ENCODE measurements at regions not wholly inside any gene's neighbourhood (a gene's known extent, or its start where the extent isn't known, plus 50 kb on each side); places are given as distances from the start of the nearest gene placed in this dataset.

GRCh38 chr7:91660734-91661356 lies 219.7 kb downstream of the MTERF1 start:
- no peak for DNase-seq
- no peak for TF ChIP-seq CTCF (IDR thresholded peaks at IDR 0.05)
- TF ChIP-seq POLR2A (IDR thresholded peaks at IDR 0.05): no peak
- Histone ChIP-seq H3K4me3 (no peak overlapping the region), H3K9me3 (no peaks in the 10 kb centered on the region), H3K27me3 (no peaks in the 10 kb centered on the region), H3K4me1 (no peaks in the 10 kb centered on the region), H3K36me3 (ENCODE audit: low read depth, missing control alignments) (no peaks in the 10 kb centered on the region), H3K27ac (no peak overlapping the region)
- intact Hi-C loops (cut with DNase I; ENCODE audit: low total_unique reads): no loop called here

- DNase-seq: no peak
- Histone ChIP-seq H3K36me3 (ENCODE audit: low read depth, missing control alignments) (no peaks in the 10 kb centered on the region), H3K4me3 (no peak overlapping the region), H3K4me1 (no peaks in the 10 kb centered on the region), H3K27ac (no peak overlapping the region), H3K9me3 (no peaks in the 10 kb centered on the region), H3K27me3 (no peaks in the 10 kb centered on the region)
- intact Hi-C loops (cut with DNase I; ENCODE audit: low total_unique reads): no loop called here
- no peak for TF ChIP-seq CTCF (IDR thresholded peaks at IDR 0.05)
- no peak for TF ChIP-seq POLR2A (IDR thresholded peaks at IDR 0.05)
- WGBS, 2 donors: 87 to 93% methylated on average over 4 of the region's 4 CpGs
These were observed 218.8 kb downstream of the MTERF1 start for GRCh38 chr7:91661727-91662126.

- Histone ChIP-seq H3K9me3 (no peaks in the 10 kb centered on the region), H3K27me3 (no peaks in the 10 kb centered on the region), H3K27ac (no peak overlapping the region), H3K36me3 (ENCODE audit: low read depth, missing control alignments) (no peaks in the 10 kb centered on the region), H3K4me3 (no peak overlapping the region), H3K4me1 (no peaks in the 10 kb centered on the region)
- no peak for DNase-seq
- intact Hi-C loops (cut with DNase I; ENCODE audit: low total_unique reads): no loop called here
- TF ChIP-seq CTCF (IDR thresholded peaks at IDR 0.05) (no peak), POLR2A (IDR thresholded peaks at IDR 0.05) (no peak)
These were observed 212.3 kb downstream of the MTERF1 start for GRCh38 chr7:91668217-91668616.

GRCh38 chr7:91671245-91671644 lies 209.3 kb downstream of the MTERF1 start:
- Histone ChIP-seq H3K4me3 (no peak overlapping the region), H3K27ac (no peak overlapping the region), H3K36me3 (ENCODE audit: low read depth, missing control alignments) (no peaks in the 10 kb centered on the region), H3K9me3 (no peaks in the 10 kb centered on the region), H3K27me3 (no peaks in the 10 kb centered on the region), H3K4me1 (no peaks in the 10 kb centered on the region)
- 83 to 84% methylated on average over 3 of the region's 3 CpGs for WGBS, 2 donors
- DNase-seq: no peak
- intact Hi-C loops (cut with DNase I; ENCODE audit: low total_unique reads): no loop called here
- TF ChIP-seq CTCF (IDR thresholded peaks at IDR 0.05): no peak
- TF ChIP-seq POLR2A (IDR thresholded peaks at IDR 0.05): no peak

DNA sequence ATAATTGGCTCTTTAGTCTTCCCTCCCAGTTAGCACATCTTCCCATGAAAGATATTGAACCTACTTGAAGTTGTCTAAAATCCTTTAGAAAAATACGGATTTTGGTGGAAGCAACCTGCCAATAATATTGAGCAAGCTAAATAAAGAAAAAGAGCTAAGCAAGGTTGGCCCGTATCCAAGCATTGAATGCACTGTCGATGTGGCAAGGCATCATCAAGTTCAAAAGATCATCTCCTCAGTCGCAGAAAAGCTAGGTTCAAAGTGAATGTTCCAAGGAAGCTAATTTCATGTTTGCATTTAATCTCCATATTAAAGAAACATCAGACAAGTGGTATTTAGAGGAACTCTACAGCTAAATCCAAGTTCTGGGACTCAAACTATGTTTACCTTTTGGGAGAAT lies 206.0 kb downstream of the MTERF1 start:
- Histone ChIP-seq H3K4me1 (no peaks in the 10 kb centered on the region), H3K27me3 (no peaks in the 10 kb centered on the region), H3K36me3 (ENCODE audit: low read depth, missing control alignments) (no peaks in the 10 kb centered on the region), H3K4me3 (no peak overlapping the region), H3K27ac (no peak overlapping the region), H3K9me3 (no peaks in the 10 kb centered on the region)
- no peak for TF ChIP-seq POLR2A (IDR thresholded peaks at IDR 0.05)
- no peak for TF ChIP-seq CTCF (IDR thresholded peaks at IDR 0.05)
- DNase-seq: no peak
- intact Hi-C loops (cut with DNase I; ENCODE audit: low total_unique reads): no loop called here
- WGBS, 2 donors: 71 to 74% methylated on average over 4 of the region's 4 CpGs
